HG03575 (cell line): ENCODE measurements at regions not wholly inside any gene's neighbourhood (a gene's known extent, or its start where the extent isn't known, plus 50 kb on each side); places are given as distances from the start of the nearest gene placed in this dataset.
"Not testable (repeated sequence)": the region's sequence is repeated elsewhere in the genome, so short reads cannot be mapped to it uniquely, and the experiment has no call there.

ENCODE experiments used
- ATAC-seq: cut with Tn5 transposase; IDR thresholded peaks from one replicate; pipeline ENCODE4 v1.9.1; 2021; ENCODE audit not compliant: unreplicated experiment, insufficient number of reproducible peaks, low FRiP score; ENCODE audit errors: extremely low read depth

GRCh38 chr12:74337951-74338350 lies 199.7 kb upstream of the ATXN7L3B start:
- no peak for ATAC-seq

GRCh38 chr12:74339211-74339610 lies 198.4 kb upstream of the ATXN7L3B start:
- ATAC-seq: no peak

- no peak for ATAC-seq
Measured at GRCh38 chr12:74349925-74350324, 187.7 kb upstream of the ATXN7L3B start.

DNA sequence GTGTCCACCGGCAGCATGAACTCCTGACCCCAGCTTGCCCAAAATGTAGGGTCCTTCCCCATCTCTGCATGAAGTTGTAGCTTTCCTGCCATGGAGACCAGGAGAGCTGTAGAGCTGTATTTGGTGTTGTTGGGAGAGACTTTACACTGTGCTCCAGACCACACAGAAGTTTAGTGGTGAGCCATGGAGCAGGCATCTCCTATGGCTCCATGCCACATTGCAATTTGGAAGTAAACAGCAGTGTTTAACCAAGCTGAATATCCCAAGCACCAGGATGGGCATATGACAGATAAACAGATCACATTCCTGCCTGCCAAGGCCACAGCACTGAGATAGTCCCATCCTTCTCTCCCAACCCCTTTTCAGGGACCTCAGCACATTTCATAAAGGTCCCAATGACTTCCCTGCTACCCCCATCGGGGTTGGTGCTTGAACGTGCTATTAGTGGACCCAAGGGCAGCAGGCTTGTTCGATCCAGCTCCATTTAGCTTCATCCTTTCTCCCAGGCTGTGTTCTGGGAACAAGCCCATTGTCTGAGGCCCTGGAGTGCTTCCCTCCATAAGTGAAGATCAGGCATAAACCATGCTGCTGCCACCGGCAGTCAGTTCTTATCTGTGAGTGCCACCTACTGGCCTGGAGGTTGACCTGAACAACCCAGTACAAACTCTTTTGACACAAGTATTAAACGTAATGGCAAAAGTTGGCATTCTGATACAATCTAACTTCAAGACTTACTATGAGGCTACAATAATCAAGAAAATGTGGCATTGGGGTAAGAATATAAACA lies 172.3 kb upstream of the ATXN7L3B start:
- ATAC-seq: no peak

DNA sequence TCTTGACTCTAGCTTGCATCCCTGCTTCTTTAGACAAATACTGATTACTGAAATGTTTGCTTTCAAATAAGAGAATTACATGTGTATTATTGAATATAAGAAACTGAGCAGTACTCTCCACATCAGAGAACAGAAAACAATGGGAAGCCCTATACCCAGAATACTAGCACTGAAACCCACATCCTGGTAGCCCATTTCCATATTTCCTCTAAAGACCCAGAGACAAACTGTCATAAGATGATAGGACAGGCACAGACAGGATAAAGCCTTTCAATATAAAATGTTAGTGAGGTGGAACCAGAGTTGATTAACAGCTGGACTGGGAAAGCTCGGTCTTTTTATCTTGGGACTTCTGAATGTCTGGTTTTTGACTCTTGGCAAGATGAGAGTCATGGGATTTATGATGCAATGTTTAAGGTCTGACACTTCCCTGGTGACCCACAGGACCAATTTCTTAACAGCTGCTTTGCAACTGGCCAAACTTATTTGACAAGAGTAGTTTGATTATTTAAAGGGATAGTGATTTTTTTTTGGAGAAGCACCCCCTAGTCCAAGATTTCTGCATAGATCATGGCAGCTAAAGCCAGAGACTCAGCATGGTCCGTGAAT lies 166.9 kb upstream of the ATXN7L3B start:
- ATAC-seq: no peak

GRCh38 chr12:74379114-74379513 lies 158.5 kb upstream of the ATXN7L3B start:
- no peak for ATAC-seq

DNA sequence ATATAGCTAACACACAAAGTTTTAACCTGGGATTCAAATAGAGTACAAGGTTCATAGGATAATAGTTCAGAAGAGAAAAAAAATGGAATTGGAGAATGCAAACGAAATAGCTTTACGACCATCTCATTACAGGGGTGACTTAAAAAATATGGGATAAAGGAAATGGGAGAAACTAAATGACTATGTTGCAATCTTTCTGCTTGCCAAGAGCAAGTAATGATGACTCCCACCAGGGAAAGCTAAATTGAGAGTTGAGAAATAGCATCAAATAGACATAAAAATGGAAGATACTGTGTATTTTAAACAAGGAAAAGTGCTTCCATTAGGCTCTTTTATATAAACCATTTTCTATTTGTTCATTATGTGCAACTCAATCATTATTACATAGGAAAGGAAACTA lies 155.7 kb upstream of the ATXN7L3B start:
- no peak for ATAC-seq

DNA sequence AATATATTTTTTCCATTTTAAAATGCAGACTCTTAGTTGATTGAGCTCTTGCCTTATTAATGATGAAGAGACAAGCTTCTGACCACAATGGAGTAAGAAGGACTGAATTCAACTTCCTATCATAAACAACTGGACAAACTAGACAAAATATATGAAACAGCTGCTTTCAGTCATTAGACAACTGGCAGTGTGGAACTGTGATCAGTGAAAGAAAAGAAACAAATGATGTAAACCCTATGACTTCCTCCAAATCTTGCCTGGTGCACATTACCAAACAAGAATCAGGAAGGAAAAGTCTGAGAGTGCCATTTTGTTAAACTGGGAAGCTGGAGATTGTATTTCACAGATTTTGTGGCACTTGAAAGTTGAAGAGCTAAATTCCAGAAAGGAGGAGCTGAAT lies 154.7 kb upstream of the ATXN7L3B start:
- no peak for ATAC-seq

DNA sequence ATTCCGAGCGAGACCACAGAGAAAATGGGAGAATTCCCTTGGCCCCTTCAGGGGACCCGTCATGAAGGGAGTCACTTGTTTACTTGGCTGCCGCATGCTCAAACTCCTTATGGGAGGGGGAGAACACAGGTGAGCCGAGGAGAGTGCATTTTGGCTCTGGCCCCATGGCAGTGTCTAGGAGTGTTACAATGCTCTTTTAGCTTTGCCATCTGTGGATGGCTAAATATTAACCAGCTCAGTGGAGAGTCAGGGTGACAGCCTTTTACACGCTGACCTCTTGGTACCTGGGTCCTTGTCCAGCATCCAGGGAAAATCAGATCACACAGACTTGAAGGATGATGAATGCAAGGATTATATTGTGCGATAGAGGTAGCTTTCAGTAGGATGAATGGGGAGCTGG lies 146.4 kb upstream of the ATXN7L3B start:
- no peak for ATAC-seq

GRCh38 chr12:74393272-74393671 lies 144.4 kb upstream of the ATXN7L3B start:
- no peak for ATAC-seq

GRCh38 chr12:74394647-74395046 lies 143.0 kb upstream of the ATXN7L3B start:
- ATAC-seq: no peak

DNA sequence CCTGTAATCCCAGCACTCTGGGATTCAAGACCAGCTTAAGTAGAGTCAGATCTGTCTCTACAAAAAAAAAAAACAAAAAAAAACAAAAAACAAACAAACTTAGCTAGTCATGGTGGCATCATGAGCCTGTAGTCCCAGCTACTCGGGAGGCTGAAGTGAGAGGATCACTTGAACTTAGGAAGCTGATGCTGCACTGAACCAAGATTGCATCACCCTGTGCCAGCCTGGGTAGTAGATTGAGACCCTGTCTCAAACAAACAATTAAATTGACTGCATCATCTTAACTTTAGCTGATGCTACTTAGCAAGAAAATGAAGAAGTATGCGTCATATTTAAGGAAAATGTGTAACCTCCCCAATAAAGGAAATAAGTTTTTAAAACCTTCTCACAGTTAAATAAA lies 136.6 kb upstream of the ATXN7L3B start:
- no peak for ATAC-seq

DNA sequence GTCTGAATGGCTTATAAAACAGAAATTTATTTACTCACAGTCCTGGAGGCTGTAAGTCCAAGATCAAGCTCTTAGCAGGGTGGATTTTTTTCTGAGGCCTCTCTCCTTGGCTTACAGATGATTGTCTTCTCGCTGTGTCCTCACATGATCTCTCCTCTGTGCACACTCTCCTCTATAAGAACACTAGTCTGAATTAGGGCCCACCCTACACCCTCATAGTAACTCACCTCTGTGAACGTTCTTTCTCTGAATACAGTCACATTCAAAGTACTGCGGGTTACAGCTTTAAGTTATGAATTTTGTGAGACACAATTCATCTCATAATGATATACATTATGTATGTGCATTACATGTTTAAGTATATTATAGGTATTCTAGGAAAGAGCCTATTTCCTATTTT lies 135.7 kb upstream of the ATXN7L3B start:
- no peak for ATAC-seq

DNA sequence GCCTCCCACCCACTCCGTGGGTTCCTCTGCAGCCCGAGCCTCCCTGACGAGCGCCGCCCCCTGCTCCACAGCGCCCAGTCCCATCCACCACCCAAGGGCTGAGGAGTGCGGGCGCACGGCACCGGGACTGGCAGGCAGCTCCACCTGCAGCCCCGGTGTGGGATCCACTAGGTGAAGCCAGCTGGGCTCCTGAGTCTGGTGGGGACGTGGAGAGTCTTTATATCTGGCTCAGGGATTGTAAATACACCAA lies 134.5 kb upstream of the ATXN7L3B start:
- ATAC-seq: not testable (repeated sequence)

DNA sequence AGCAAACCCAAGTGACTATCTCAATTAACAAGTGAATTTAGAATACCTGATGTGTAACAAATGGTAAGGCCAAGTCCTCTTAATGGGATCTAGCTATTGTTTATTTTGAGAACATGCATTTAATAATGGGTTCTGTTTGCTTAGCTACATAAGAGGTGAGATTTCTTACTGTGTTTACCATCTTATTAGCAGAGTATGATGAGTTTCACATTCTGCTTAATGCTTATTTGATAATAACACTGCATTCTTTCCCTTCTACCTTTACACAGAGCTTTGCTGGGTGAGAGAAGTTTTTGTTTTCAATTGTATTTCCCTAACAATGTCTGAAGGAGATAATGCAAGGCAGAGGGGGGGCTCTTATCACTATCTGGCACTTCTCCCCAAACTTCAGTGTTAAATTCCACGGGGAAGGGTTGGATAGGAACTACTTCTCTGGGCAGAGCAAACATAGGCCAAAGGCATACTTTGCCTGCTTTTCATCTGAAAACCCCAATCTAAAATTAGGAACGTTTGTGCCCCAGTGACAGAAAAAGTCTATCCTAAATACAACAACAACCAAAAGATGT lies 129.0 kb upstream of the ATXN7L3B start:
- no peak for ATAC-seq

DNA sequence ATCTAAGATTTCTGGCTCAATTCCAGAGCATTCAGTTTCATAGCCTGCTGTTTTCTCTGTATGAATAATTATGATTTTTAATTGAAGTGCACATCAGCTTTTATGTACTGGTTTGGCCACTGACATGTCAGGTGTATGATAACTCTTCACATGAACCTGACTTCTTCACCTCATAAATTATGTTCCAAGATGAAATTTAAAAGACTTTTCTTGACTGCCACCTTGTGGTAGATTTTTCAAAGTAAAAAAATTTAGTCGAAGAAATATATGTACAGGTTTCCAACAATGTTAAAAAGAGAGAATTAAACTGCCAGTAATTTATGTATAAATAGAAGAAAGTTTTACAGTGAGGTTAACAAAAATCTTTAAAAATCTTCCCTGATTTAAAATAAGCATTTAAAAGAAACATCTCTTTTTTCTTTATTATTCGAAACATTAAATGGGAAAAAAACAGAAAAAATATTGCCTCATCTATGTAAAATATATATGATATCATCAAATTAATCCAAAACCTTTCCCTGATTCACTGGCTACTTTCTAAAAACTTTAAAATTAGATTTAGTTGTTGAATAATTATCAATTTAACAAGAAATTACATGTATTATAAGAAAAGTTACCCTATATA lies 124.9 kb upstream of the ATXN7L3B start:
- ATAC-seq: no peak

- no peak for ATAC-seq
Measured at GRCh38 chr12:74415633-74416032, 122.0 kb upstream of the ATXN7L3B start.

GRCh38 chr12:74418573-74418972 lies 119.1 kb upstream of the ATXN7L3B start:
- ATAC-seq: no peak

DNA sequence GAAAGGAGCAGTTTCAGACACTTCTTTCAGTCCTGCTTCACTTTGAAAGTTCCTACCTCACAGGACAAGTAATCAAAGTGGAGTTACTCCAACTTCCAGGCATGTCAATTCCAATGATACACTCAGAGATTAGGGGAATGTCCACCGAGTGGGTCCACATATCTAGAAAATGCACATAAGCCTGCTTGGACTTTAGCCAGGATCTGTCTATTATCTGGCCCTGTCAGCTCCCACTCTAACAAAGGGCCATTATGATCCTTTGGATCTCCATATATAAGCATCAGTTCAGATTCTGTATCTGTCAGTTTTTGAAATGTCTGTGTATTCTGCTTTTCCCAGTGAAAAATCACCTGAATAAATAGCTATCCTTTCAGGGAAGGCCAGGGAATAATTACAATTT lies 112.9 kb upstream of the ATXN7L3B start:
- no peak for ATAC-seq

DNA sequence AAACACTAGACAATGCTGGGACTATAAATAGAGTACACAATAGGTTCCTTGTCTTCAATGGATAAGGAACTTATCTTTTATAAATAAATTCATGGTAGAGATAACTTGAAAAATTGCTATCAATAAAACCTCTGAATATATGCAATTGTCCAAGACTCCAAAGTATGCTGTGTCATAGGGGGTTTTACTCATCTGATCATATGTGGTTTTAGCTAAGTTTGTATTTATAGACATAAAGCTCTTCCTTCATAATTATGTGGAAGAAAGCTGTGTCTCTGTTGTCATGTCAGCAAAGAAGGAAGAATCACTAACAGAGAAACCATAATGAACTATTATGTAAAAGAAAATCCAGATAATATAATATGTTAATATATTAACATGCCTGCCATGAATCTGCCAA lies 111.5 kb upstream of the ATXN7L3B start:
- ATAC-seq: no peak
